DOHH2 (cell line): ENCODE measurements at regions not wholly inside any gene's neighbourhood (a gene's known extent, or its start where the extent isn't known, plus 50 kb on each side); places are given as distances from the start of the nearest gene placed in this dataset.

ENCODE experiments used
- H3F3A ChIP-seq: fragments of 200-600 bp; sonication (generic), shearing (Covaris generic); 2 replicates; pipeline ENCODE4 v1.6.0; 2016; ENCODE audit warnings: antibody characterized with exemption, mild to moderate bottlenecking; ENCODE audit not compliant: control insufficient read depth, insufficient read depth
- H3K27ac ChIP-seq: fragments of 200-600 bp; sonication (generic); 2 replicates; pipeline ENCODE4 v1.5.1; 2014; ENCODE audit warnings: low read depth, mild to moderate bottlenecking, low read length, moderate library complexity
- H3K27me3 ChIP-seq: fragments of 200-600 bp; sonication (generic); 2 replicates; pipeline ENCODE4 v1.6.1; 2014; ENCODE audit warnings: mild to moderate bottlenecking, low read length, mixed read lengths; ENCODE audit not compliant: control insufficient read depth
- H3K36me3 ChIP-seq: fragments of 200-600 bp; sonication (generic); 2 replicates; pipeline ENCODE4 v1.6.1; 2014; ENCODE audit warnings: mild to moderate bottlenecking, low read length, moderate library complexity, mixed read lengths; ENCODE audit not compliant: control insufficient read depth
- H3K4me1 ChIP-seq: fragments of 200-600 bp; sonication (generic); 2 replicates; pipeline ENCODE4 v1.6.1; 2014; ENCODE audit warnings: mild to moderate bottlenecking, low read length, mixed read lengths; ENCODE audit not compliant: control insufficient read depth
- H3K4me2 ChIP-seq: fragments of 200-600 bp; sonication (generic); 2 replicates; pipeline ENCODE4 v1.6.0; 2014; ENCODE audit warnings: mild to moderate bottlenecking, low read length, moderate library complexity
- H3K4me3 ChIP-seq: fragments of 200-600 bp; sonication (generic); 2 replicates; pipeline ENCODE4 v1.5.1; 2014; ENCODE audit warnings: mild to moderate bottlenecking, low read length, mixed read lengths
- H3K79me2 ChIP-seq: fragments of 200-600 bp; sonication (generic); 2 replicates; pipeline ENCODE4 v1.6.1; 2014; ENCODE audit warnings: mild to moderate bottlenecking, low read length, mixed read lengths; ENCODE audit not compliant: control insufficient read depth
- H3K9me2 ChIP-seq: fragments of 200-600 bp; sonication (generic); replicated peaks from 2 replicates; pipeline ENCODE4 v1.6.1; 2014; ENCODE audit warnings: mild to moderate bottlenecking, low read length, mixed read lengths; ENCODE audit not compliant: control insufficient read depth
- H3K9me3 ChIP-seq: fragments of 200-600 bp; sonication (generic); 2 replicates; pipeline ENCODE4 v1.6.1; 2014; ENCODE audit warnings: antibody characterized with exemption, low read length, mixed read lengths; ENCODE audit not compliant: control insufficient read depth, insufficient read depth
- H4K20me1 ChIP-seq: fragments of 200-600 bp; sonication (generic); 2 replicates; pipeline ENCODE4 v1.6.0; 2014; ENCODE audit warnings: low read depth, mild to moderate bottlenecking, antibody characterized with exemption, low read length, moderate library complexity; ENCODE audit not compliant: control insufficient read depth, insufficient read depth
- EZH2phosphoT487 ChIP-seq: fragments of 200-600 bp; sonication (generic); IDR thresholded peaks from 2 replicates; pipeline ENCODE4 v1.6.1; 2017; ENCODE audit warnings: borderline replicate concordance, mild to moderate bottlenecking, antibody characterized with exemption, low read length, moderate library complexity, mixed read lengths
- TF ChIP-seq, protein P1 (sequence below): fragments of 200-600 bp; sonication (generic); IDR thresholded peaks from one replicate; pipeline ENCODE4 v1.5.1; 2014; ENCODE audit warnings: antibody characterized with exemption, mild to moderate bottlenecking, low read depth, low read length; ENCODE audit not compliant: poor library complexity, severe bottlenecking

- TF ChIP-seq, protein P1, sequence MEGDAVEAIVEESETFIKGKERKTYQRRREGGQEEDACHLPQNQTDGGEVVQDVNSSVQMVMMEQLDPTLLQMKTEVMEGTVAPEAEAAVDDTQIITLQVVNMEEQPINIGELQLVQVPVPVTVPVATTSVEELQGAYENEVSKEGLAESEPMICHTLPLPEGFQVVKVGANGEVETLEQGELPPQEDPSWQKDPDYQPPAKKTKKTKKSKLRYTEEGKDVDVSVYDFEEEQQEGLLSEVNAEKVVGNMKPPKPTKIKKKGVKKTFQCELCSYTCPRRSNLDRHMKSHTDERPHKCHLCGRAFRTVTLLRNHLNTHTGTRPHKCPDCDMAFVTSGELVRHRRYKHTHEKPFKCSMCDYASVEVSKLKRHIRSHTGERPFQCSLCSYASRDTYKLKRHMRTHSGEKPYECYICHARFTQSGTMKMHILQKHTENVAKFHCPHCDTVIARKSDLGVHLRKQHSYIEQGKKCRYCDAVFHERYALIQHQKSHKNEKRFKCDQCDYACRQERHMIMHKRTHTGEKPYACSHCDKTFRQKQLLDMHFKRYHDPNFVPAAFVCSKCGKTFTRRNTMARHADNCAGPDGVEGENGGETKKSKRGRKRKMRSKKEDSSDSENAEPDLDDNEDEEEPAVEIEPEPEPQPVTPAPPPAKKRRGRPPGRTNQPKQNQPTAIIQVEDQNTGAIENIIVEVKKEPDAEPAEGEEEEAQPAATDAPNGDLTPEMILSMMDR = no peak
- TF ChIP-seq EZH2phosphoT487 = no peak
- H4K20me1 ChIP-seq = no peaks in the 10 kb centered on the region
- H3K4me1 ChIP-seq = no peaks in the 10 kb centered on the region
- H3K79me2 ChIP-seq = no peaks in the 10 kb centered on the region
- H3K4me3 ChIP-seq = no peak overlapping the region
- H3K9me2 ChIP-seq = no peaks in the 10 kb centered on the region
- H3K36me3 ChIP-seq = no peaks in the 10 kb centered on the region
- H3K27ac ChIP-seq = no peak overlapping the region
- peaks cover 6% of the 10 kb centered on the region; the same call in 1 of the 2 replicates for H3K27me3 ChIP-seq
- H3F3A ChIP-seq = no peaks in the 10 kb centered on the region
- no peak overlapping the region for H3K4me2 ChIP-seq
- no peaks in the 10 kb centered on the region for H3K9me3 ChIP-seq
Observed at GRCh38 chr6:767755-768512, 75.0 kb upstream of the EXOC2 start.

DNA sequence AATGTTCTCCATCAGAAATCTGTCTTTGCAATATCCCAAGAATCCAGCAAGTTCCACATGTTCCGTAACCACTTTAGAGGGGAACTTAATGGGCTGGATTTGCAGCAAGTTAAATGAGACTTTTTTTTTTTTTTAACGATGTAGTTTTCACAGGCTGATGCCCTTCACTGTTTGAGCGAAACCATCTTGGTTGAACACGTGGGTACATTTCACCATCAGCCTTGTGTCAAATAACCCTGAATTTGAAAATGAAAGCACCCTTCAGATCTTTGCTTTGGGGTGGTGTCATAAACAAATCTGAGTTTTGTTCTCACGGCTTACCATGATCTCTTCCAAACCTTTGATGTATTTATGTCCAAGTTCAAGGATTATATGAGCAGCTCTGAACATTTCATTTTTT lies 73.7 kb upstream of the EXOC2 start:
- H4K20me1 ChIP-seq = no peaks in the 10 kb centered on the region
- no peaks in the 10 kb centered on the region for H3F3A ChIP-seq
- no peaks in the 10 kb centered on the region for H3K36me3 ChIP-seq
- TF ChIP-seq, protein P1 = no peak
- TF ChIP-seq EZH2phosphoT487 = no peak
- no peak overlapping the region for H3K4me2 ChIP-seq
- peaks cover 6% of the 10 kb centered on the region; the same call in 1 of the 2 replicates for H3K27me3 ChIP-seq
- H3K4me1 ChIP-seq = no peaks in the 10 kb centered on the region
- no peak overlapping the region for H3K4me3 ChIP-seq
- H3K27ac ChIP-seq = no peak overlapping the region
- no peaks in the 10 kb centered on the region for H3K79me2 ChIP-seq
- H3K9me3 ChIP-seq = no peaks in the 10 kb centered on the region
- H3K9me2 ChIP-seq = no peaks in the 10 kb centered on the region

- no peaks in the 10 kb centered on the region for H3F3A ChIP-seq
- no peak overlapping the region for H3K27ac ChIP-seq
- H3K4me2 ChIP-seq = no peak overlapping the region
- no peaks in the 10 kb centered on the region for H3K79me2 ChIP-seq
- H3K36me3 ChIP-seq = no peaks in the 10 kb centered on the region
- no peaks in the 10 kb centered on the region for H3K9me2 ChIP-seq
- no peak overlapping the region for H3K4me3 ChIP-seq
- TF ChIP-seq, protein P1 = no peak
- no peak for TF ChIP-seq EZH2phosphoT487
- no peaks in the 10 kb centered on the region for H4K20me1 ChIP-seq
- H3K4me1 ChIP-seq = no peaks in the 10 kb centered on the region
- 0 out of 2 replicates have a peak, but pooled peaks cover 3% of the 10 kb centered on the region for H3K27me3 ChIP-seq
- no peaks in the 10 kb centered on the region for H3K9me3 ChIP-seq
Observed at GRCh38 chr6:761997-762396, 69.1 kb upstream of the EXOC2 start.
